ENCODE measurements at regions not wholly inside any gene's neighbourhood (a gene's known extent, or its start where the extent isn't known, plus 50 kb on each side); places are given as distances from the start of the nearest gene placed in this dataset.
"Not testable (repeated sequence)": the region's sequence is repeated elsewhere in the genome, so short reads cannot be mapped to it uniquely, and the experiment has no call there.

GRCh38 chr3:66552846-66553245 lies 52.0 kb upstream of the LRIG1 start:
- DNase-seq: no peak

DNA sequence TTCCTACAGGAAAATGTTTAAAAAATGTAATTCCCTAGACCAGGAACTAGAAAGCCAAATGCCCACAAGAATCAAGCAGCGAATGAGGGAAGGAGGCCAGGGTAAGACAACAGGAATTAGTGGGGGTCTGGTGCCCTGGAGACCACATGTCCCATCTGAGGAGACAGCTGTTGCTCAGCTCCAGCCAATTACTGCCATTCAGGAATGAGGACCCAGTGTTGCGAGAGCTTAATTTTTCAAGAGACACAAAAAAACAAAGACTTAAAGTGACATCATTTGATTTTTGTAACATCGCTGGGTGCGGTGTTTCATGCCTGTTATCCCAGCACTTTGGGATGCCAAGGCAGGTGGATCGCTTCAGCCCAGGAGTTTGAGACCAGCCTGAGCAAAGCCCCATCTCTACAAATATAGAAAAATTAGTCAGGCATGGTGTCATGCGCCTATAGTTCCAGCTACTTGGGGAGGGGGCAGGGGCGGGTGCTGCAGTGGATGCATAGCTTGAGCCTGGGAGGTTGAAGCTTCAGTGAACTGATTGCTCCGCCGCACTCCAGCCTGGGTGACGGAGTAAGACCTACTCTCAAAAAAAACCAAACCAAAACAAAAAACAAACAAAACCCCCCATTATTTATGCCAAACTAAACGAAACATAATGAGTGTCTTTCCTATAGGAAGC lies 52.8 kb upstream of the LRIG1 start:
- no peak for DNase-seq

DNA sequence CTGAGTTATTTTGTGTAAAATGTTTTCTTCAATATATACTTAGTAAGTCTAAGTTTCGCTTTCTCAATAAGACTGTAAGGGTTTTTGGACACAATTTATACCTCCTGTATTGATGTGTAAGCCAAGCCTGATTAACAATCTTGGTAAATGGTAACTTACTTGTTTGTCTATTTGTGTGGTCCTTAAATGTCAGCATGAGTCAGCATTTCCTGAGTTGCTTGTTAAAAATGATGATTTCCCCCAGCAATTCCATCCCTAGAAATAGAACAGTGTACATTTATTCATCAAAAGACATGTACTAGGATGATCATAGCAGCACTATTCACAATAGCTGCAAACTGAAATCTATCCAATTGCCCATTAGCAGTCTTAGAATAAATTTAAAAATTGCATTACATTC lies 53.4 kb upstream of the LRIG1 start:
- DNase-seq: no peak

DNA sequence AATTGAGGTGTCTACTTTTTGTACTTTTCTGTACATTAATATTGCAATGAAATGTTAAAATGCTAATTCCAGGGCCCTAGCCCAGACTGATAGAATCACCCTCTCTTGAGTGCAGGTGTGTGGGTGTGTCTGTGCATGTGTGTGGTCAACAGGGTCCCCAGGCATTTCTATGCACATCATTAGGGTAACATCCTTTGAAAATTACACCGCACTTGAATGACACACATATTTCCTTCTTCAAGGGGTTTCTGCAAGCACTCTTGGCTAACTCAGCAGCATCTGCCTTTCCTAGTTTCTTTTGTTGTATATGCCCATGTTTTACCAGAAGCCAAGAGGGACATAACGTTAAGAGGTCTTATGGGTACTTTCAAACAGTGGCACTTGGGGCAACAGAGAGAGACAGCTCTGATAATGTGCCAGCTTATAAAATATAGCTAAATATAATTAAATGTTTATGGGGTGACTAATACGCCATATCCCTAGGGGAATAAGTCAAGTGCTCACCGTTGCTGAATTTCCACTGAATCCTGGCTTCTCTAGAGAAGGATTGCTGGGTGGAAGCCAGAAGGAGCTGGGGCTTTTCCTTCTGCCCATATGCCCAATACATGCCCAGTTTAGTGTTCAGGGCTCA lies 54.5 kb upstream of the LRIG1 start:
- DNase-seq: no peak

- no peak for DNase-seq
Observed at GRCh38 chr3:66557170-66557569, 56.3 kb upstream of the LRIG1 start.

GRCh38 chr3:66559924-66560323 lies 59.1 kb upstream of the LRIG1 start:
- DNase-seq: not testable (repeated sequence)

GRCh38 chr3:66561367-66561766 lies 60.5 kb upstream of the LRIG1 start:
- DNase-seq: peak; percentile 16

GRCh38 chr3:66565301-66565700 lies 64.5 kb upstream of the LRIG1 start:
- DNase-seq: no peak

DNA sequence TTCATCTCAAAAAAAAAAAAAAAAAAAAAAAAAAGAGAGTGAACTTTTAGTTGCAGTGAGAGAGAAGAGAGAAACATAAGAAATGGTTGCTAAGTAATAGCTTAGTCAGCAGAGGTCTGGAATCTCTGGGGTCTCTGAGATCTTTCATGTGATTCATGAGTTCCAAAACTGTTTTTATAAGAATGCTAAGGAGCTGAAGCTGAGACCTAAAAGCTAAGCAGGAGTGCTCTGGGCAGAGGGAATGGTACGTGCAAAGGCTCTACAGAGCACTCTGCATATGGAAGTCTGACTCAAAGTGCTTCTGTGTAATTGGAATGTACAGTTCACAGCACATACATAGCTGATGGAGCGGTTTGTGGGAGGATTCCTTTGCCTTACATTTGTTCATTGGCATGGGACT lies 66.3 kb upstream of the LRIG1 start:
- DNase-seq: no peak

DNA sequence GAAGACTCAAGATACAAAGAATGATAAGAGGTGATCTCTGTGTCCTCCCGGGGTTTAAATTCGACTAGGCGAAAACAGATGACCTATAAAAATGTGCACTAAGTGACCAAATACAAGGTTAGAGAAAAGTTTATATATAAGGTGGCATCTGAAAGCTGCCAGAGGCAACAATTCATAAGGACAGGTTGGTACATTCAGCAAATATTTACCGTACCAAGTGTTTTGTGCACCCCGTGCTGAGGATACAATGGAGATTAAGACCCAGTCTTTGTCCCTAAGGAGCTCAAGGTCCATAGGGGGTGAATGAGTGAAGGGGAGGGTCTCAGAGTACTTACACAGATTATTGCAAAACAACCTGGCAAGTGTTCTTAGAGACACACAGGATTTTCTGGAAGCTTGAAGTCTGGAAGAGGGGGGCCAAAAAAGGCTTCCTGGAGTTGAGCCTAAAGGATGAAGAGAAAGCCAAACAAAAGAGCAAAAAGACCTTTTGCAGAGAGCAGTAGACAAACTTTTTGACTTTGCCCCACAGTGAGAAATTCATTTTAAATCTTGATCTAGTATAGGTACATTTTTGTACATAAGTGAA lies 71.4 kb upstream of the LRIG1 start:
- no peak for DNase-seq

DNA sequence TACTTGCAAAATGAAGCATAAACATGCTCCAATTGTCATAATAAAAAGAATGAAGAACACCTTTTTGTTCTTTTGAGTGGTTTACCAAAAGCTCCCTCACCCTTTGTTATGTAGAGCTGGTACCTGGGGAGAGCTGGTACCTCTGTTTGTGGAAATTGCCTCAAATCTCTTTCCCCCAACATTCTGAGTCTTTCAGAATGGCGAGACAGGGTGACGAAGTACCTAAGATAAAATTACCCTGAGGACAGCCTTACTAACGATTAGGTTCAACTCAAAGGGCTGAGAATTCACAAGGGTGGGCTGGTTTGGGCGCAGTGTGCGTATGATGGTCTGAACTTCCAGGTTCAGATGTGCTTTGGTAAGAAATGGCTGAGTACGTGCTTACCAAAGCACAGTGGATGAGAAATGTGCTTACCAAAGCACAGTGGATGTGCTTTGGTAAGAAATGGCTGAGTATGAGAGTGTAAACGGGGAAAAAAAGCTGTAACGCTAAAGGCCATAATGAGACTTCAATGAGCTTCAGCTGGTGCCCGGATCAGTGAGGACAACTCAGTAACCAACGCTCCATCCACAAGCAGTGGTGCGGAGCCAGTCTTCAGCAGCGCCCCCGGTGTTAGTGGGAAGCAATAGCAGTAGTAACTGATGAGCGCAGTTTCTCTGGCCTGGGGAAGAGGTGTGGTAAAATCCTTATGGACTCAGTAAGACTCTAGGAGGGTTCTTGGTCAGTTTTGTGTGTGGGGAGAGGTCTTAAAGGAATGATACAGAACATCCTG lies 72.3 kb upstream of the LRIG1 start:
- no peak for DNase-seq

GRCh38 chr3:66574091-66574490 lies 73.3 kb upstream of the LRIG1 start:
- no peak for DNase-seq

GRCh38 chr3:66577426-66578203 lies 76.8 kb upstream of the LRIG1 start:
- DNase-seq: no peak

DNA sequence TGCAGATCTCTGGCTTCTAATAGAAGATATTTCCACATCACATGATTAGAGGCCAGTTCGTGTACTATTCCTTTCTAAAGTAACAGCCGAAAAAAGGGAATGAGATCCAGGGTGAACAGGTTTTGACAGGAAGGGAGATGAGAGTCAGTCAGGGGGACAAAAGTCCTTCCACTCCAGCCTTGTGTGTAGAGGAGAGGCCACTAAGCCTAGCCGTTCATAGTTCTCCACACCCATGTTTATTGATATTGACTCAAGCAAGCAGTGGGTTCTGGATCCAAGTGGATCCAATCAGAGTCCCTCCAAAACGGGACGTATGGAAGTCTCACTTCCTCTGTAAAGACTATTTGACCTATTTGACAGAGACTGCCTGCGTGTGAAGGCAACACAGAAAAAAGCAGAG lies 80.4 kb upstream of the LRIG1 start:
- DNase-seq: no peak

GRCh38 chr3:66582721-66583423 lies 82.0 kb upstream of the LRIG1 start:
- DNase-seq: peak; percentile 32

DNA sequence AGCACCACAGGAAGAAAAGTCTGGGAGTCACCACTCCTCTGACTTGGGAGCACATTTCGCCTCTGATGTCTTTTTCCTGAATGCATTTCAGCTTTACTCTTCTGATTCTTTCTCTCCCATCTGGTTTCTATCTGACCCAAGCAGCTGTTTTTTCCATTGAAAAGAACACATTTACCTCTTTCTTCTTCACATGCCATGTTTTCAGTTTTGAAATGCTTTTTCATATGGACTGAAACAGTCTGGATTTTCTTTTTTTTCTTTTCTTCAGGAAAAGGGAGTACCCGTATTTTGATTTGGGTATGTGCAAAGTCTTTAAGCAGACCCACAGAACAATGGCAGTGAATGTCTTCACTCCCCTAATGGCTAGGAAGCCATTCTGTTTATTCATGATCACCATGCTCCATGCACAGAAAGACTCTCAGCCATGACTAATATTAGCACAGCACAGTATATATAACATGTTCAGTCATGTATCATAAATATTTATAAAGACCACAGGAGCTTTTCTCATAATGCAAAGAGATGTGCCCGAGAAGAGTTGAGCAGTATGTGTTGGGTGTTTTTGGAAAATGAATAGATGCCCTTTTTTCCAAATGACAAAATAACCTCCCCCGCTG lies 82.7 kb upstream of the LRIG1 start:
- DNase-seq: no peak

DNA sequence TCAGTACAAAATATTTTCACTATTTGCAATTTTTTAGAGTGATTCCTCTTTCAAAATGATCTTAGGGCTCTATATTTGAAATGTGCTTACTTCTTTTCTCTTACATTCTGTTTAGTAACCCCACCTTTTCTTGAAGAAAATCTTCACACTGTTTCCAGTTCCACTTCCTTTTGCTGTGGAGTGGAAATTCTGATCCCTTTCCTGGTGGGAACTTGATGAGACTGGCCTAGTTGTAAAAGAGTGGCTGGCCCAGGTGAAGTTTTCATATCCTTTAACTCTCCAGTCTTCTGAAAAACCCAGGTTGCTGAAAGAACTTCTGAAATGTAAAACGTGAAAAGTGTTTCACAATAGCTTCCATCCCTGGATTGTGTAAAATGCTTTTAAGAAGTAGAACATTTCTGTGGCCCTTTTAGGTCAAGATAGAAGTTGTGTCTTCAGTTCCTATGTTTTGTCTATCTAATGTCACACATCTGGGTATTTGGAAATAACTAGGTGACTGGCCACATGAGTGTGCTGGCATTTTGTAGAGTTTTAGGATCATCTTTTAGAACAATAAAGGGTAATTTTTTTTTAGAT lies 84.8 kb upstream of the LRIG1 start:
- no peak for DNase-seq

DNA sequence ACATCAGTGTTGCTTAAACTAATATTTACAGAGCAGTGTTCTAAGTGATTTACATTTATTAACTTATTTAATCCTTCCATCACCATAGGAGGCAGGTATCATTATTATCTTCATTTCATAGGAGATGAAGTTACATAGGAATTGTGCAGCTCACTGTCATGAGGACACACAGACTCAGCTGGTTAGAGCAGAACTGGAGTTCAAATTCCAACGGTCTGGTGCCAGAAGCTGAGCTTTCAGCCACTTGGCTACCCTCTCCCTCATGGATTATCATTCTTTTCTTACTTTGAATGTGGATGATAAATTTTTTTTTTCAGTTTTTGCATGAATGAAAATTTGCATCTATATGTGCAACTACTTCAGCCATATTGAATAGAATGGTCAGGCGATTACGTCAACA lies 86.0 kb upstream of the LRIG1 start:
- DNase-seq: no peak

- DNase-seq: no peak
Observed at GRCh38 chr3:66588340-66588847, 87.6 kb upstream of the LRIG1 start.

DNA sequence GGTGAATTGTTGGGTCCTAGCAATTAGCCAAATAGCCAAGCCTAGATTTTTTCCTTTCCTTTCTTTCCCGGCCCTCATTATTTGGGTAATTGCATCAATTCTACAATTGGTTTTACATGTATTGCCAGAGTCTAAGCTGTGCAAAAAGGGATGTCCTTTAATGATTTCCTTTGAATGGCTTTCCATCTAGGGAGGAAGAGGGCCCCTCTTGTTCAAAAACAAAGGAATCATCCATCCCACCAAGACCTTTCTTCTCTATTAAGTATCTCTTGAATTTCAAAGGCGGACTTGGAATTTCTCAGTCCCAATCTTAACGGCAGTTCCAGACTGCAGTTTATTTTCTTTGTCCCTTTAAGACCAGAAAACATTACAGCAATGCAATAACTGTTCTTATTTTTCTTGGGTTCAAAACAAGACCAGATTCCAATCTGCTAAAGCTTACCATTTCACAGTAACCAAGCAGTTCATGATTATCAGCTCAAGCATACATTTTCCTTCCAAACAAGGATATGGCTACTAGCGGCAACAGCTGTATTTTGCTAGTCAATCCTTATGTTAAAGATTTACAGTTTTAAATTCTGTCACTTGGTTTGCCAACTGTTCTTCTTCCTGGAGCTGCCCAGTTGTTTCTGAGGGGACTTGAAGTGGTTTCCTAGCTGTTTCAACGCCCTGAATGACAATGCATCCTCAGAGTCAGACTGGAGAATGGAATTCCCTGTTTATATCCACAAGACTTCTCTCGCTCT lies 91.4 kb upstream of the LRIG1 start:
- no peak for DNase-seq

All from activated CD4-positive, alpha-beta T cell treated with anti-CD3 and anti-CD28 coated beads, Interleukin-2, amount 50 U/mL, for 16 hours (primary cell).